Choroid plexus epithelial cell (primary cell): ENCODE measurements at regions not wholly inside any gene's neighbourhood (a gene's known extent, or its start where the extent isn't known, plus 50 kb on each side); places are given as distances from the start of the nearest gene placed in this dataset.

Source experiments
- DNase-seq: peaks from one replicate; pipeline ENCODE4 v3.0.0-alpha.2; 2010; ENCODE audit warnings: low read depth
- H3K4me3 ChIP-seq: 2 replicates; pipeline ENCODE4 v1.5.1; 2011; ENCODE audit warnings: low read depth, mild to moderate bottlenecking, control low read depth, low read length, moderate library complexity
- CTCF ChIP-seq: conservative IDR thresholded peaks from 2 replicates; pipeline ENCODE4 v1.5.1; 2011; ENCODE audit warnings: low read depth, mild to moderate bottlenecking, control low read depth, inconsistent platforms, low read length, moderate library complexity

DNA sequence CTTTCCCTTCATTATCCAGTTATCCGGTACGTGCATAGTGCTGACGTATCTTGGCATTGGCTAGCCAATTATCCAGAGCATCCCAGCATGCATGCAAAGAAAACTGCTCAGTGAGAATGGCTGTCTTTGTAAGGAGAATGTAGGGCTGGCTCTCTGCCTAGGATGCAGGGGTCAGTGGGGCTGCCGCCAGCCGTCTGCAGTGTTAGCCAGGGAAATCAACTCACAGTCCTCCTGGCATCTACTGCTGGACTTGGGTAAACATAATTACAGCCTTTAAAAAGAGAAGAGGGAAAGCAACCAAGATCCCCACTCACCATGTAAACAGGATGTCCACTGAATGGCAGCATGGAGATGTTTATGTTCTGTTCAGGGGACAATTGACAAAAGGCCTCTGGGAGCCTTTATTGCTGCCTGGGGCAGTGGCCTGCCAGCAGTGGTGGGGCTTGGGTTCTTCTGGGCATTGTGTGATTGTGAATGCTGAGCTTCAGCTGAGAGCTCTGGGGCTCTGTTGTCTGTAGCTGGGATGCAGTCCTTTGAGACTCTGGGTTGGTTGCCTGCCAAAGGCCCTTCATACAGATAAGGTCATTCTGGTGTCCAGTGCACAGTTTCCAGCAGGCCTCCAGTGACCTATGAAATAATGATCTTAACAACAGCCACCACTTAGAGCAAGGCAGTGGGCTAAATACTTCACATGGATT is 121.8 kb downstream of the TBC1D30 start:
- TF ChIP-seq CTCF = no peak
- DNase-seq = peak; percentile 60
- no peak overlapping the region for H3K4me3 ChIP-seq

DNA sequence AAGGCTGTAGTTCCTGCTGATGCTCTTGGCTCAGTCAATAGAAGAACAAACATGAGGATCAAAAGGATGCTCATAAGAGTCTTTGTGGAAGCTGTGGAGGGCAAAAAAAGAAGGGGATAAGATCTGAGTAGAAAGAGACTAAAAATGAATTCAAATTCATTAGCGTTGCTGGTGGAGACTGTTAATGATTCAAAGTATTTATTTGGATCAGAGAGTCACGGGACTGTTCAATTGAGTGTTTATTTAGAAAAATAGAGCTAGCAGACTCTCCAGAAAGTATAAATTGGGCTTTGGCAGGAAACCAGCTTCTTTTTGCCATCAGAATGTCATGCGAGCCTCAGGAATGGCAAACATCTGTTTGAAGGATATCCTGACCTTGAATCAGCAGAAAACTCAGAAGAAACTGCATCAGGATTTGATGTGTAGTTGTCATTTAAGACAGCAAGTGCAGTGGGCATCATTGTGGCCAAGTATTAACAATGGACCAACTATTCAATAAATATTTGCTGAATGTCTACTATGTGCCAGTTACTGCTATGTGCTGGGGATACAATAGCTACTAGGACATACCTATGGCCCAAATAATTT is 126.4 kb downstream of the TBC1D30 start:
- peak; percentile 7 for DNase-seq
- TF ChIP-seq CTCF = no peak
- H3K4me3 ChIP-seq = no peak overlapping the region

GRCh38 chr12:64951944-64952343 is 127.5 kb downstream of the TBC1D30 start:
- DNase-seq = no peak

GRCh38 chr12:64955746-64956145 is 131.3 kb downstream of the TBC1D30 start:
- no peak for TF ChIP-seq CTCF
- DNase-seq = no peak
- no peak overlapping the region for H3K4me3 ChIP-seq

More at GRCh38 chr12:64951944-64952343, 127.5 kb downstream of the TBC1D30 start:
- TF ChIP-seq CTCF = no peak
- H3K4me3 ChIP-seq = no peak overlapping the region

GRCh38 chr12:64965920-64966319 is 141.5 kb downstream of the TBC1D30 start:
- H3K4me3 ChIP-seq = no peak overlapping the region
- DNase-seq = no peak
- no peak for TF ChIP-seq CTCF

DNA sequence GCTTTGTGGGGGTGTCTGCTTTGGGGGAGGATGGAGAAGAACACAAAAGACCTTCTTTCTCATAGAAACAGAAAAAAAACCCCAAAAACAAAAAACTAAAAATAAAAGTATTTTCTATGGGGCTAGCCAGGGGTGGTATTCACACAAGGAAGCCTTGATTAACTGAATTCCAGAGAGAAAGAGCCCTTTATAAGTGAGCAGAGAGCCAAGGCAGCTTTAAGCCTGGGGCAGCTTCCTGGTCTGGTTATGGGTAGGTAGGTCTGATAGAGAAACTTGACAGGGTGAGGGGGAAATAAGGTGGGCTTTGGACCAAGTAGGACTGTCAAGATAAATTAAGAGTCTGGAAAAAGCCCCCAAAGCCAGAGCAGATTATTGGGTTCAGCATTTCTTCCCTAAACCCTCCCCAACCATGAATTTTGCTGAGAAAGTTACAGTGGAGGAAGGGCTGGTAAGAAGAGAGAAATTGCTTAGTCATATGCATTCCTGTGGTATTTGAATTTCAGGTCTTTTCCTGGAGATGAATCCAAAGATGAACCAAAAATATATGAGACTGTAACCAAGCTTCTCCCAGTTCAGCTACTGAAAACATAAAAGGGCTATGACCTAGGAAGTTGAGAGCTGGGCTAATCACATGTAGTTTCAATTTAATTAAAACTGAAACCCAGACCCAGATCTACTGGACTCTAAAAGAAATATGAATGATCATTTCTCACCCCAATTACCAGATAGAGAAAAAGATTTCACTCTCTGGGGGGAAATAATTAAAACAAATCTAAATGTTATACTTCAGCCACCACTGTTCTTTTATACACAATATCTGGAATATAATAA is 144.8 kb downstream of the TBC1D30 start:
- H3K4me3 ChIP-seq = no peak overlapping the region
- DNase-seq = peak; percentile 77
- no peak for TF ChIP-seq CTCF
